Trophoblast cell (in vitro differentiated cells and primary cell): ENCODE measurements at regions not wholly inside any gene's neighbourhood (a gene's known extent, or its start where the extent isn't known, plus 50 kb on each side); places are given as distances from the start of the nearest gene placed in this dataset.

Source experiments
- DNase-seq, 2 donors: peaks; one replicate each; pipeline ENCODE4 v3.0.0-alpha.2; 2016
- H2AFZ ChIP-seq: 2 replicates; pipeline ENCODE4 v1.6.1; 2013; ENCODE audit warnings: low read length, moderate library complexity, mild to moderate bottlenecking; ENCODE audit not compliant: insufficient read depth, poor library complexity
- H2AK5ac ChIP-seq: 2 replicates; pipeline ENCODE4 v1.6.1; 2013; ENCODE audit warnings: mild to moderate bottlenecking, low read length
- H2BK120ac ChIP-seq: 2 replicates; pipeline ENCODE4 v1.6.1; 2013; ENCODE audit warnings: low read length, mild to moderate bottlenecking, moderate library complexity; ENCODE audit not compliant: insufficient read depth, poor library complexity
- H2BK12ac ChIP-seq: 2 replicates; pipeline ENCODE4 v1.6.1; 2013; ENCODE audit warnings: mild to moderate bottlenecking, low read length, moderate library complexity
- H2BK5ac ChIP-seq: 2 replicates; pipeline ENCODE4 v1.6.1; 2013; ENCODE audit warnings: low read length, low read depth, moderate library complexity, mild to moderate bottlenecking; ENCODE audit not compliant: poor library complexity
- H3K14ac ChIP-seq: 2 replicates; pipeline ENCODE4 v1.6.1; 2013; ENCODE audit warnings: mild to moderate bottlenecking, low read length
- H3K18ac ChIP-seq: 2 replicates; pipeline ENCODE4 v1.6.1; 2013; ENCODE audit warnings: mild to moderate bottlenecking, low read length
- H3K23ac ChIP-seq: 2 replicates; pipeline ENCODE4 v1.6.1; 2013; ENCODE audit warnings: low read length
- H3K27ac ChIP-seq: 2 replicates; pipeline ENCODE4 v1.5.1; 2013; ENCODE audit warnings: low read depth, mild to moderate bottlenecking, inconsistent platforms, low read length, moderate library complexity
- H3K27me3 ChIP-seq: 2 replicates; pipeline ENCODE4 v1.6.1; 2013; ENCODE audit warnings: inconsistent platforms, mild to moderate bottlenecking, low read length, moderate library complexity; ENCODE audit not compliant: insufficient read depth
- H3K36me3 ChIP-seq, 2 experiments: 1 replicate in 1 of 2; 2 replicates in 1 of 2; pipeline ENCODE4 v1.6.1; 2013; ENCODE audit warnings: low read length in 2 of 2, mild to moderate bottlenecking in 2 of 2, moderate library complexity in 1 of 2; ENCODE audit not compliant: insufficient read depth in 2 of 2, control insufficient read depth in 1 of 2
- H3K4ac ChIP-seq: 2 replicates; pipeline ENCODE4 v1.6.1; 2013; ENCODE audit warnings: low read depth, mild to moderate bottlenecking, low read length, moderate library complexity
- H3K4me1 ChIP-seq, 2 experiments: 1 replicate in 1 of 2; 2 replicates in 1 of 2; pipeline ENCODE4 v1.6.1; 2013; ENCODE audit warnings: low read length in 2 of 2, mild to moderate bottlenecking in 2 of 2, moderate library complexity in 1 of 2; ENCODE audit not compliant: insufficient read depth in 2 of 2, control insufficient read depth in 1 of 2
- H3K4me2 ChIP-seq: 2 replicates; pipeline ENCODE4 v1.6.1; 2013; ENCODE audit warnings: inconsistent platforms, mild to moderate bottlenecking, low read length, moderate library complexity
- H3K4me3 ChIP-seq: 2 replicates; pipeline ENCODE4 v1.5.1; 2013; ENCODE audit warnings: mild to moderate bottlenecking, low read depth, low read length, inconsistent platforms
- H3K79me1 ChIP-seq: one replicate; pipeline ENCODE4 v1.6.1; 2013; ENCODE audit warnings: low read length
- H3K79me2 ChIP-seq: 2 replicates; pipeline ENCODE4 v1.6.1; 2013; ENCODE audit warnings: low read length, mild to moderate bottlenecking; ENCODE audit not compliant: control insufficient read depth, insufficient read depth, poor library complexity
- H3K9ac ChIP-seq: 2 replicates; pipeline ENCODE4 v1.6.1; 2013; ENCODE audit warnings: mild to moderate bottlenecking, low read length
- H3K9me3 ChIP-seq: 2 replicates; pipeline ENCODE4 v1.6.1; 2013; ENCODE audit warnings: low read depth, mild to moderate bottlenecking, control low read depth, inconsistent platforms, low read length; ENCODE audit not compliant: insufficient read depth
- H4K12ac ChIP-seq: 2 replicates; pipeline ENCODE4 v1.6.1; 2013; ENCODE audit warnings: low read depth, mild to moderate bottlenecking, low read length, moderate library complexity
- H4K8ac ChIP-seq: 2 replicates; pipeline ENCODE4 v1.6.1; 2013; ENCODE audit warnings: low read depth, mild to moderate bottlenecking, low read length, moderate library complexity
- H4K91ac ChIP-seq: one replicate; pipeline ENCODE4 v1.6.1; 2013; ENCODE audit warnings: low read depth, mild to moderate bottlenecking, low read length, moderate library complexity
- WGBS: extraction: QIAGEN DNeasy Blood & Tissue Kit; methylation state at CpG from one replicate; pipeline ENCODE4 v1.1.7; 2013; ENCODE audit warnings: missing lambda C conversion rate; ENCODE audit not compliant: insufficient read length, insufficient coverage; ENCODE audit errors: extremely low coverage; 5-methylcytosine and 5-hydroxymethylcytosine counted together

DNA sequence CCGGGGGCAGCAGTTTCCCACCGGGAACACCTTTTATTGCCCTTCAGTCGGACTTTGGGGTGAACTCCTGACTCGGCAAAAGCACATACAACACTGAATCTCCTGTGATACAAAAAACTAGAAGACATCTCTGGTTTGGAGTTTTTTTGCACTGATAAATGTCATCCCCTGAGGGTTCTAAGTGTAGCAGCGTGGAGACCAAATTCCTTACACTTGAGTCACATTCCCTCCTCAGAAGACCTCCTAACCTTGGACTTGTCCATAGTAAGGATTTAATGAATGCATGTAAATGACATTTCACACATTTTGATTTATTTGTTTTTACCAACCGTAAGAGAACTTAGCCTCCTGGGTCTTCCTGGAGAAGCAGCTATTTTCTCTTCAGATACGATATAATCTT lies 54.0 kb upstream of the GPR45 start:
- no peak overlapping the region for H3K4me3 ChIP-seq
- H2BK5ac ChIP-seq = peak overlapping the region; percentile 74
- H3K14ac ChIP-seq = no peak overlapping the region
- H3K4me2 ChIP-seq = peak overlapping the region; percentile 63
- peak overlapping the region; percentile 44 for H2BK12ac ChIP-seq
- no CpG with 5 or more reads among the region's 7 CpGs for WGBS
- no peak overlapping the region for H3K18ac ChIP-seq
- H2BK120ac ChIP-seq = peak overlapping the region; percentile 88
- H3K79me1 ChIP-seq = peaks cover 2% of the 10 kb centered on the region
- no peaks in the 10 kb centered on the region for H3K27me3 ChIP-seq
- DNase-seq = peak in 1 of 2 donors; percentile 79
- H3K9me3 ChIP-seq = no peaks in the 10 kb centered on the region
- no peaks in the 10 kb centered on the region for H3K36me3 ChIP-seq
- peak overlapping the region; percentile 87 for H4K8ac ChIP-seq
- no peak overlapping the region for H3K9ac ChIP-seq
- H4K12ac ChIP-seq = no peak overlapping the region
- peaks cover 6 to 12% of the 10 kb centered on the region in 2 experiments for H3K4me1 ChIP-seq
- H3K79me2 ChIP-seq = peaks cover 2% of the 10 kb centered on the region
- peak overlapping the region; percentile 66 for H3K27ac ChIP-seq
- no peak overlapping the region for H2AK5ac ChIP-seq
- no peak overlapping the region for H2AFZ ChIP-seq
- no peak overlapping the region for H3K4ac ChIP-seq
- H4K91ac ChIP-seq = peak overlapping the region; percentile 65
- no peak overlapping the region for H3K23ac ChIP-seq

DNA sequence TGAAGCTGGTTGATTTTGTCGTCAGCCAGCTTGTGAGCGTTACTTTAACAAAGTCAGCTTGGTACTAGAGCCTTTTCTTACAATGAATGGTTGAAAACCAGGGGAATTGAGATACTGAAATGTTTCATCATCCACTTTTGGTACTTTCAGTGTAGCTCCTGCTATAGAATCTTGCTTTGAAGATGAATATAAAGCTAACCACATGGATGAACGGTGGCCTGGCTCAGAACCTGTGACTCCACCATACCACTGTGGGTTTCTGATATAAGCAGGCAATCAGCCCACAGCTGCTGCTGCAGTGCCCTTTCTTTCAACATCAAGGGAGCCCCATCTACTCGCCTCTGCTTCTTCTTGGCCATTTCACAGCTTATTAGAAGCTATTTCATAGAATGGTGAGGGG lies 53.2 kb upstream of the GPR45 start:
- H3K27ac ChIP-seq = no peak overlapping the region
- DNase-seq = no peak
- no peak overlapping the region for H3K4me2 ChIP-seq
- no peak overlapping the region for H3K4me3 ChIP-seq
- no peak overlapping the region for H2AFZ ChIP-seq
- H2BK5ac ChIP-seq = no peak overlapping the region
- H4K12ac ChIP-seq = no peak overlapping the region
- H2BK12ac ChIP-seq = no peak overlapping the region
- peaks cover 2% of the 10 kb centered on the region for H3K79me2 ChIP-seq
- no peak overlapping the region for H4K91ac ChIP-seq
- no peaks in the 10 kb centered on the region for H3K9me3 ChIP-seq
- H3K23ac ChIP-seq = no peak overlapping the region
- no peak overlapping the region for H3K4ac ChIP-seq
- no peak overlapping the region for H3K14ac ChIP-seq
- H3K18ac ChIP-seq = no peak overlapping the region
- H4K8ac ChIP-seq = no peak overlapping the region
- no peaks in the 10 kb centered on the region for H3K36me3 ChIP-seq
- no peaks in the 10 kb centered on the region for H3K27me3 ChIP-seq
- H2BK120ac ChIP-seq = no peak overlapping the region
- no peak overlapping the region for H3K9ac ChIP-seq
- H3K4me1 ChIP-seq = peaks cover 6 to 12% of the 10 kb centered on the region in 2 experiments
- H2AK5ac ChIP-seq = peak overlapping the region; percentile 91
- WGBS = no CpG with 5 or more reads among the region's 4 CpGs
- peaks cover 2% of the 10 kb centered on the region for H3K79me1 ChIP-seq
